ENCODE measurements at regions not wholly inside any gene's neighbourhood (a gene's known extent, or its start where the extent isn't known, plus 50 kb on each side); places are given as distances from the start of the nearest gene placed in this dataset.

DNA sequence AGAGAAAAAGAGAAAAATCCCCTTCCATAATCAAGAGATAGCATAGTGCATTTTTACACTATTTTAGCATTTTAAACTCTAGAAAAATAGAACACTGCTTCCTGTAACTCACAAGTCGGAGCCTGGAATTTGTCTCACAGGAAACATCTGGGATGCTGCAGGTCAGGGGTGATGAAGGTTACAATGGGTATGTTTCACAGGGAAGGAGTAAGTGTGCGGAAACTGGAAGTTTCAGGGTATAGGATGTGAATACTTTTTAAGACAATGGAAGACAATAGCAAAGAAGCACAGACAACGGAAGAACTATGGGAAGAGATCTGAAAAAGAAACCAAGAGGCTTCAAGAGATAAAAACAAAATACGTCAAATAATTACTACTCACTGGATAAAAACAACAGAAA lies 361.0 kb upstream of the MARCKS start:
- DNase-seq (ENCODE audit: low spot score) = no peak
- no peak overlapping the region for H3K27ac Mint-ChIP-seq
- H3K36me3 Mint-ChIP-seq (ENCODE audit: low read depth) = no peaks in the 10 kb centered on the region
- no peak overlapping the region for H3K4me2 ChIP-seq
- ATAC-seq = no peak
- H3K4me3 Mint-ChIP-seq = no peak overlapping the region
- no peaks in the 10 kb centered on the region for H3K27me3 Mint-ChIP-seq (ENCODE audit: insufficient read depth, low read depth, poor library complexity)
- H3K4me1 Mint-ChIP-seq = no peaks in the 10 kb centered on the region
- H3K27me3 ChIP-seq (ENCODE audit: insufficient read depth) = no peaks in the 10 kb centered on the region
- no peaks in the 10 kb centered on the region for H3K9me3 Mint-ChIP-seq
- H4K20me1 ChIP-seq (replicated peaks; ENCODE audit: insufficient read depth) = no peaks in the 10 kb centered on the region
- H3K4me1 ChIP-seq (ENCODE audit: insufficient read depth) = no peaks in the 10 kb centered on the region
- H3K36me3 ChIP-seq (ENCODE audit: insufficient read depth) = no peaks in the 10 kb centered on the region
- H3K27ac ChIP-seq (ENCODE audit: low read depth) = no peak overlapping the region
- no peaks in the 10 kb centered on the region for H3K79me2 ChIP-seq (replicated peaks; ENCODE audit: insufficient read depth)
- TF ChIP-seq JUNB (IDR thresholded peaks at IDR 0.05; ENCODE audit: unreplicated experiment) (no peak), ZNF114 (CRISPR knock-in tag; IDR thresholded peaks at IDR 0.05) (no peak), STAT1 (IDR thresholded peaks at IDR 0.05; ENCODE audit: unreplicated experiment) (no peak), EZH2 (IDR thresholded peaks at IDR 0.05; ENCODE audit: low read depth, unreplicated experiment) (no peak), POLR2AphosphoS5 (IDR thresholded peaks at IDR 0.05; ENCODE audit: low read depth) (no peak), NANOG (IDR thresholded peaks at IDR 0.05; ENCODE audit: borderline replicate concordance) (no peak), ETS1 (IDR thresholded peaks at IDR 0.05) (no peak), CTCF (conservative IDR thresholded peaks at IDR 0.05; ENCODE audit: low read depth in 2 of 2) (no peak), ZNF331 (CRISPR knock-in tag; IDR thresholded peaks at IDR 0.05; ENCODE audit: low read depth) (no peak), EZH2phosphoT487 (IDR thresholded peaks at IDR 0.05; ENCODE audit: unreplicated experiment) (no peak), CREB1 (CRISPR knock-in tag; IDR thresholded peaks at IDR 0.05; ENCODE audit: low read depth) (no peak)
- TF ChIP-seq, protein P1, sequence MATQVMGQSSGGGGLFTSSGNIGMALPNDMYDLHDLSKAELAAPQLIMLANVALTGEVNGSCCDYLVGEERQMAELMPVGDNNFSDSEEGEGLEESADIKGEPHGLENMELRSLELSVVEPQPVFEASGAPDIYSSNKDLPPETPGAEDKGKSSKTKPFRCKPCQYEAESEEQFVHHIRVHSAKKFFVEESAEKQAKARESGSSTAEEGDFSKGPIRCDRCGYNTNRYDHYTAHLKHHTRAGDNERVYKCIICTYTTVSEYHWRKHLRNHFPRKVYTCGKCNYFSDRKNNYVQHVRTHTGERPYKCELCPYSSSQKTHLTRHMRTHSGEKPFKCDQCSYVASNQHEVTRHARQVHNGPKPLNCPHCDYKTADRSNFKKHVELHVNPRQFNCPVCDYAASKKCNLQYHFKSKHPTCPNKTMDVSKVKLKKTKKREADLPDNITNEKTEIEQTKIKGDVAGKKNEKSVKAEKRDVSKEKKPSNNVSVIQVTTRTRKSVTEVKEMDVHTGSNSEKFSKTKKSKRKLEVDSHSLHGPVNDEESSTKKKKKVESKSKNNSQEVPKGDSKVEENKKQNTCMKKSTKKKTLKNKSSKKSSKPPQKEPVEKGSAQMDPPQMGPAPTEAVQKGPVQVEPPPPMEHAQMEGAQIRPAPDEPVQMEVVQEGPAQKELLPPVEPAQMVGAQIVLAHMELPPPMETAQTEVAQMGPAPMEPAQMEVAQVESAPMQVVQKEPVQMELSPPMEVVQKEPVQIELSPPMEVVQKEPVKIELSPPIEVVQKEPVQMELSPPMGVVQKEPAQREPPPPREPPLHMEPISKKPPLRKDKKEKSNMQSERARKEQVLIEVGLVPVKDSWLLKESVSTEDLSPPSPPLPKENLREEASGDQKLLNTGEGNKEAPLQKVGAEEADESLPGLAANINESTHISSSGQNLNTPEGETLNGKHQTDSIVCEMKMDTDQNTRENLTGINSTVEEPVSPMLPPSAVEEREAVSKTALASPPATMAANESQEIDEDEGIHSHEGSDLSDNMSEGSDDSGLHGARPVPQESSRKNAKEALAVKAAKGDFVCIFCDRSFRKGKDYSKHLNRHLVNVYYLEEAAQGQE (IDR thresholded peaks at IDR 0.05; ENCODE audit: unreplicated experiment) = no peak
- TF ChIP-seq, protein P2, sequence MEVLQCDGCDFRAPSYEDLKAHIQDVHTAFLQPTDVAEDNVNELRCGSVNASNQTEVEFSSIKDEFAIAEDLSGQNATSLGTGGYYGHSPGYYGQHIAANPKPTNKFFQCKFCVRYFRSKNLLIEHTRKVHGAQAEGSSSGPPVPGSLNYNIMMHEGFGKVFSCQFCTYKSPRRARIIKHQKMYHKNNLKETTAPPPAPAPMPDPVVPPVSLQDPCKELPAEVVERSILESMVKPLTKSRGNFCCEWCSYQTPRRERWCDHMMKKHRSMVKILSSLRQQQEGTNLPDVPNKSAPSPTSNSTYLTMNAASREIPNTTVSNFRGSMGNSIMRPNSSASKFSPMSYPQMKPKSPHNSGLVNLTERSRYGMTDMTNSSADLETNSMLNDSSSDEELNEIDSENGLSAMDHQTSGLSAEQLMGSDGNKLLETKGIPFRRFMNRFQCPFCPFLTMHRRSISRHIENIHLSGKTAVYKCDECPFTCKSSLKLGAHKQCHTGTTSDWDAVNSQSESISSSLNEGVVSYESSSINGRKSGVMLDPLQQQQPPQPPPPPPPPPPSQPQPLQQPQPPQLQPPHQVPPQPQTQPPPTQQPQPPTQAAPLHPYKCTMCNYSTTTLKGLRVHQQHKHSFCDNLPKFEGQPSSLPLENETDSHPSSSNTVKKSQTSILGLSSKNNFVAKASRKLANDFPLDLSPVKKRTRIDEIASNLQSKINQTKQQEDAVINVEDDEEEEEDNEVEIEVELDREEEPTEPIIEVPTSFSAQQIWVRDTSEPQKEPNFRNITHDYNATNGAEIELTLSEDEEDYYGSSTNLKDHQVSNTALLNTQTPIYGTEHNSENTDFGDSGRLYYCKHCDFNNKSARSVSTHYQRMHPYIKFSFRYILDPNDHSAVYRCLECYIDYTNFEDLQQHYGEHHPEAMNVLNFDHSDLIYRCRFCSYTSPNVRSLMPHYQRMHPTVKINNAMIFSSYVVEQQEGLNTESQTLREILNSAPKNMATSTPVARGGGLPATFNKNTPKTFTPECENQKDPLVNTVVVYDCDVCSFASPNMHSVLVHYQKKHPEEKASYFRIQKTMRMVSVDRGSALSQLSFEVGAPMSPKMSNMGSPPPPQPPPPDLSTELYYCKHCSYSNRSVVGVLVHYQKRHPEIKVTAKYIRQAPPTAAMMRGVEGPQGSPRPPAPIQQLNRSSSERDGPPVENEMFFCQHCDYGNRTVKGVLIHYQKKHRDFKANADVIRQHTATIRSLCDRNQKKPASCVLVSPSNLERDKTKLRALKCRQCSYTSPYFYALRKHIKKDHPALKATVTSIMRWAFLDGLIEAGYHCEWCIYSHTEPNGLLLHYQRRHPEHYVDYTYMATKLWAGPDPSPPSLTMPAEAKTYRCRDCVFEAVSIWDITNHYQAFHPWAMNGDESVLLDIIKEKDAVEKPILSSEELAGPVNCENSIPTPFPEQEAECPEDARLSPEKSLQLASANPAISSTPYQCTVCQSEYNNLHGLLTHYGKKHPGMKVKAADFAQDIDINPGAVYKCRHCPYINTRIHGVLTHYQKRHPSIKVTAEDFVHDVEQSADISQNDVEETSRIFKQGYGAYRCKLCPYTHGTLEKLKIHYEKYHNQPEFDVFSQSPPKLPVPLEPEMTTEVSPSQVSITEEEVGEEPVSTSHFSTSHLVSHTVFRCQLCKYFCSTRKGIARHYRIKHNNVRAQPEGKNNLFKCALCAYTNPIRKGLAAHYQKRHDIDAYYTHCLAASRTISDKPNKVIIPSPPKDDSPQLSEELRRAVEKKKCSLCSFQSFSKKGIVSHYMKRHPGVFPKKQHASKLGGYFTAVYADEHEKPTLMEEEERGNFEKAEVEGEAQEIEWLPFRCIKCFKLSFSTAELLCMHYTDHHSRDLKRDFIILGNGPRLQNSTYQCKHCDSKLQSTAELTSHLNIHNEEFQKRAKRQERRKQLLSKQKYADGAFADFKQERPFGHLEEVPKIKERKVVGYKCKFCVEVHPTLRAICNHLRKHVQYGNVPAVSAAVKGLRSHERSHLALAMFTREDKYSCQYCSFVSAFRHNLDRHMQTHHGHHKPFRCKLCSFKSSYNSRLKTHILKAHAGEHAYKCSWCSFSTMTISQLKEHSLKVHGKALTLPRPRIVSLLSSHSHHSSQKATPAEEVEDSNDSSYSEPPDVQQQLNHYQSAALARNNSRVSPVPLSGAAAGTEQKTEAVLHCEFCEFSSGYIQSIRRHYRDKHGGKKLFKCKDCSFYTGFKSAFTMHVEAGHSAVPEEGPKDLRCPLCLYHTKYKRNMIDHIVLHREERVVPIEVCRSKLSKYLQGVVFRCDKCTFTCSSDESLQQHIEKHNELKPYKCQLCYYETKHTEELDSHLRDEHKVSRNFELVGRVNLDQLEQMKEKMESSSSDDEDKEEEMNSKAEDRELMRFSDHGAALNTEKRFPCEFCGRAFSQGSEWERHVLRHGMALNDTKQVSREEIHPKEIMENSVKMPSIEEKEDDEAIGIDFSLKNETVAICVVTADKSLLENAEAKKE (CRISPR knock-in tag; IDR thresholded peaks at IDR 0.05) = no peak
- H3F3A ChIP-seq (replicated peaks; ENCODE audit: low read depth) = no peaks in the 10 kb centered on the region
- no peak overlapping the region for H2AFZ ChIP-seq
- no peak overlapping the region for H3K4me3 ChIP-seq
- H3K9me2 ChIP-seq (ENCODE audit: insufficient read depth) = peaks cover 11% of the 10 kb centered on the region
